HEK293 (cell line): ENCODE measurements at regions not wholly inside any gene's neighbourhood (a gene's known extent, or its start where the extent isn't known, plus 50 kb on each side); places are given as distances from the start of the nearest gene placed in this dataset.

Experiments used
- GFI1B ChIP-seq: fragments of 450-650 bp; formaldehyde crosslinking; IDR thresholded peaks from 2 replicates; pipeline ENCODE4 v1.5.1; 2016; ENCODE audit warnings: missing biosample characterization, missing genetic modification characterization
- HOXA7 ChIP-seq: sonication (generic); formaldehyde crosslinking; IDR thresholded peaks from 2 replicates; pipeline ENCODE4 v1.8.1; 2022; ENCODE audit warnings: missing genetic modification reagents, borderline replicate concordance
- KLF1 ChIP-seq: fragments of 450-650 bp; formaldehyde crosslinking; IDR thresholded peaks from 2 replicates; pipeline ENCODE4 v1.5.1; 2016; ENCODE audit warnings: missing biosample characterization, missing genetic modification characterization
- MYNN ChIP-seq: fragments of 450-650 bp; formaldehyde crosslinking; IDR thresholded peaks from 2 replicates; pipeline ENCODE4 v1.5.1; 2016; ENCODE audit warnings: missing biosample characterization, missing genetic modification characterization, borderline replicate concordance
- SETDB1 ChIP-seq: IDR thresholded peaks from one replicate; pipeline ENCODE4 v1.6.1; 2017; ENCODE audit warnings: mild to moderate bottlenecking, low read length, moderate library complexity, mixed read lengths; ENCODE audit not compliant: insufficient read length
- YY1 ChIP-seq: fragments of 450-650 bp; formaldehyde crosslinking; IDR thresholded peaks from 2 replicates; pipeline ENCODE4 v1.5.1; 2018; ENCODE audit warnings: missing biosample characterization, missing genetic modification characterization
- ZBTB1 ChIP-seq: fragments of 450-650 bp; formaldehyde crosslinking; IDR thresholded peaks from 2 replicates; pipeline ENCODE4 v1.5.1; 2016; ENCODE audit warnings: missing biosample characterization, missing genetic modification characterization
- ZBTB8A ChIP-seq: fragments of 450-650 bp; formaldehyde crosslinking; IDR thresholded peaks from 2 replicates; pipeline ENCODE4 v1.5.1; 2016; ENCODE audit warnings: missing biosample characterization, missing genetic modification characterization
- ZNF302 ChIP-seq: fragments of 450-650 bp; formaldehyde crosslinking; IDR thresholded peaks from 2 replicates; pipeline ENCODE4 v1.5.1; 2016; ENCODE audit warnings: missing biosample characterization, missing genetic modification characterization, low read depth
- ZNF423 ChIP-seq: fragments of 450-650 bp; formaldehyde crosslinking; IDR thresholded peaks from 2 replicates; pipeline ENCODE4 v1.5.1; 2016; ENCODE audit warnings: missing biosample characterization, missing genetic modification characterization
- ZNF768 ChIP-seq: fragments of 450-650 bp; formaldehyde crosslinking; IDR thresholded peaks from 2 replicates; pipeline ENCODE4 v1.5.1; 2018; ENCODE audit warnings: missing biosample characterization, mild to moderate bottlenecking, missing genetic modification characterization
- TF ChIP-seq, protein P1 (sequence below): fragments of 450-650 bp; formaldehyde crosslinking; IDR thresholded peaks from 2 replicates; pipeline ENCODE4 v1.5.1; 2016; ENCODE audit warnings: missing biosample characterization, missing genetic modification characterization
- TF ChIP-seq, protein P2 (sequence below): fragments of 450-650 bp; formaldehyde crosslinking; IDR thresholded peaks from 2 replicates; pipeline ENCODE4 v1.5.0; 2017; ENCODE audit warnings: missing biosample characterization, missing genetic modification characterization, borderline replicate concordance
- TF ChIP-seq, protein P3 (sequence below): fragments of 450-650 bp; formaldehyde crosslinking; IDR thresholded peaks from 2 replicates; pipeline ENCODE4 v1.5.1; 2016; ENCODE audit warnings: missing biosample characterization, missing genetic modification characterization

DNA sequence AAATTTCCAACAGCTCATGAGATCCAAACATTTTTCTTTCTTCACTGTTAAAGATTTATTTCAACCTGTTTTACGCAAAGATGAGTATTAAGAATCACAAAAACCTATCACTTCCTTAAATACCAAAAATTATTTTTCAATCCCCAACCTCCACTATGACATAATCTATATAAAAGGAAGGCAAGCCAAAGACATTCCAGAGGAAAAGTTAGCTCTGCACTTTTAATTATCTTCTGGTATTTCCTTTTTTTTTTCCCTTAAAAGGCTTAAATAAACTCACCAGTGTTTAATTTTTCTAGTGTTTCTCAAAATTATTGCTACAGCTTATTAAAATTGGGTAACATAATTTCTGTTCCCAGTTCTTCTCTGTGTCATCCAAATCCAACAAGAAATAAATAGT lies 75.9 kb downstream of the BMP4 start:
- no peak for TF ChIP-seq GFI1B (tag by site-specific recombination)
- TF ChIP-seq ZNF423 (tag by site-specific recombination) = no peak
- TF ChIP-seq, protein P1, sequence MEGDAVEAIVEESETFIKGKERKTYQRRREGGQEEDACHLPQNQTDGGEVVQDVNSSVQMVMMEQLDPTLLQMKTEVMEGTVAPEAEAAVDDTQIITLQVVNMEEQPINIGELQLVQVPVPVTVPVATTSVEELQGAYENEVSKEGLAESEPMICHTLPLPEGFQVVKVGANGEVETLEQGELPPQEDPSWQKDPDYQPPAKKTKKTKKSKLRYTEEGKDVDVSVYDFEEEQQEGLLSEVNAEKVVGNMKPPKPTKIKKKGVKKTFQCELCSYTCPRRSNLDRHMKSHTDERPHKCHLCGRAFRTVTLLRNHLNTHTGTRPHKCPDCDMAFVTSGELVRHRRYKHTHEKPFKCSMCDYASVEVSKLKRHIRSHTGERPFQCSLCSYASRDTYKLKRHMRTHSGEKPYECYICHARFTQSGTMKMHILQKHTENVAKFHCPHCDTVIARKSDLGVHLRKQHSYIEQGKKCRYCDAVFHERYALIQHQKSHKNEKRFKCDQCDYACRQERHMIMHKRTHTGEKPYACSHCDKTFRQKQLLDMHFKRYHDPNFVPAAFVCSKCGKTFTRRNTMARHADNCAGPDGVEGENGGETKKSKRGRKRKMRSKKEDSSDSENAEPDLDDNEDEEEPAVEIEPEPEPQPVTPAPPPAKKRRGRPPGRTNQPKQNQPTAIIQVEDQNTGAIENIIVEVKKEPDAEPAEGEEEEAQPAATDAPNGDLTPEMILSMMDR (tag by site-specific recombination) = no peak
- no peak for TF ChIP-seq YY1
- TF ChIP-seq ZNF302 = no peak
- TF ChIP-seq, protein P2, sequence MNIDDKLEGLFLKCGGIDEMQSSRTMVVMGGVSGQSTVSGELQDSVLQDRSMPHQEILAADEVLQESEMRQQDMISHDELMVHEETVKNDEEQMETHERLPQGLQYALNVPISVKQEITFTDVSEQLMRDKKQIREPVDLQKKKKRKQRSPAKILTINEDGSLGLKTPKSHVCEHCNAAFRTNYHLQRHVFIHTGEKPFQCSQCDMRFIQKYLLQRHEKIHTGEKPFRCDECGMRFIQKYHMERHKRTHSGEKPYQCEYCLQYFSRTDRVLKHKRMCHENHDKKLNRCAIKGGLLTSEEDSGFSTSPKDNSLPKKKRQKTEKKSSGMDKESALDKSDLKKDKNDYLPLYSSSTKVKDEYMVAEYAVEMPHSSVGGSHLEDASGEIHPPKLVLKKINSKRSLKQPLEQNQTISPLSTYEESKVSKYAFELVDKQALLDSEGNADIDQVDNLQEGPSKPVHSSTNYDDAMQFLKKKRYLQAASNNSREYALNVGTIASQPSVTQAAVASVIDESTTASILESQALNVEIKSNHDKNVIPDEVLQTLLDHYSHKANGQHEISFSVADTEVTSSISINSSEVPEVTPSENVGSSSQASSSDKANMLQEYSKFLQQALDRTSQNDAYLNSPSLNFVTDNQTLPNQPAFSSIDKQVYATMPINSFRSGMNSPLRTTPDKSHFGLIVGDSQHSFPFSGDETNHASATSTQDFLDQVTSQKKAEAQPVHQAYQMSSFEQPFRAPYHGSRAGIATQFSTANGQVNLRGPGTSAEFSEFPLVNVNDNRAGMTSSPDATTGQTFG (tag by site-specific recombination) = no peak
- no peak for TF ChIP-seq MYNN (tag by site-specific recombination)
- TF ChIP-seq SETDB1 = no peak
- TF ChIP-seq, protein P3, sequence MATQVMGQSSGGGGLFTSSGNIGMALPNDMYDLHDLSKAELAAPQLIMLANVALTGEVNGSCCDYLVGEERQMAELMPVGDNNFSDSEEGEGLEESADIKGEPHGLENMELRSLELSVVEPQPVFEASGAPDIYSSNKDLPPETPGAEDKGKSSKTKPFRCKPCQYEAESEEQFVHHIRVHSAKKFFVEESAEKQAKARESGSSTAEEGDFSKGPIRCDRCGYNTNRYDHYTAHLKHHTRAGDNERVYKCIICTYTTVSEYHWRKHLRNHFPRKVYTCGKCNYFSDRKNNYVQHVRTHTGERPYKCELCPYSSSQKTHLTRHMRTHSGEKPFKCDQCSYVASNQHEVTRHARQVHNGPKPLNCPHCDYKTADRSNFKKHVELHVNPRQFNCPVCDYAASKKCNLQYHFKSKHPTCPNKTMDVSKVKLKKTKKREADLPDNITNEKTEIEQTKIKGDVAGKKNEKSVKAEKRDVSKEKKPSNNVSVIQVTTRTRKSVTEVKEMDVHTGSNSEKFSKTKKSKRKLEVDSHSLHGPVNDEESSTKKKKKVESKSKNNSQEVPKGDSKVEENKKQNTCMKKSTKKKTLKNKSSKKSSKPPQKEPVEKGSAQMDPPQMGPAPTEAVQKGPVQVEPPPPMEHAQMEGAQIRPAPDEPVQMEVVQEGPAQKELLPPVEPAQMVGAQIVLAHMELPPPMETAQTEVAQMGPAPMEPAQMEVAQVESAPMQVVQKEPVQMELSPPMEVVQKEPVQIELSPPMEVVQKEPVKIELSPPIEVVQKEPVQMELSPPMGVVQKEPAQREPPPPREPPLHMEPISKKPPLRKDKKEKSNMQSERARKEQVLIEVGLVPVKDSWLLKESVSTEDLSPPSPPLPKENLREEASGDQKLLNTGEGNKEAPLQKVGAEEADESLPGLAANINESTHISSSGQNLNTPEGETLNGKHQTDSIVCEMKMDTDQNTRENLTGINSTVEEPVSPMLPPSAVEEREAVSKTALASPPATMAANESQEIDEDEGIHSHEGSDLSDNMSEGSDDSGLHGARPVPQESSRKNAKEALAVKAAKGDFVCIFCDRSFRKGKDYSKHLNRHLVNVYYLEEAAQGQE = no peak
- no peak for TF ChIP-seq KLF1 (tag by site-specific recombination)
- no peak for TF ChIP-seq HOXA7 (CRISPR knock-in tag)
- no peak for TF ChIP-seq ZBTB1
- no peak for TF ChIP-seq ZNF768 (tag by site-specific recombination)
- TF ChIP-seq ZBTB8A (tag by site-specific recombination) = no peak
